Right lobe of liver (tissue), 4 donors: ENCODE measurements at regions not wholly inside any gene's neighbourhood (a gene's known extent, or its start where the extent isn't known, plus 50 kb on each side); places are given as distances from the start of the nearest gene placed in this dataset.

Experiments used
- POLR2A ChIP-seq: fragments of 450-650 bp; IDR thresholded peaks from one replicate; pipeline ENCODE4 v1.6.1; 2017; ENCODE audit warnings: antibody characterized with exemption, mild to moderate bottlenecking
- TF ChIP-seq, protein P1 (sequence below), 4 donors: fragments of 200-600 bp in 3 of 4; fragments of 450-650 bp in 1 of 4; IDR thresholded peaks; one replicate each; pipeline versions ENCODE4 v1.5.1 to v1.8.0; 2016 to 2022; ENCODE audit warnings: antibody characterized with exemption in 4 of 4, mild to moderate bottlenecking in 2 of 4
- donor health status: DM: no; HTN: no; CAD: no.
- donor health status: DM: no; HTN: no; CAD: no.
- donor health status: DM: no; HTN: yes; CAD: no.

DNA sequence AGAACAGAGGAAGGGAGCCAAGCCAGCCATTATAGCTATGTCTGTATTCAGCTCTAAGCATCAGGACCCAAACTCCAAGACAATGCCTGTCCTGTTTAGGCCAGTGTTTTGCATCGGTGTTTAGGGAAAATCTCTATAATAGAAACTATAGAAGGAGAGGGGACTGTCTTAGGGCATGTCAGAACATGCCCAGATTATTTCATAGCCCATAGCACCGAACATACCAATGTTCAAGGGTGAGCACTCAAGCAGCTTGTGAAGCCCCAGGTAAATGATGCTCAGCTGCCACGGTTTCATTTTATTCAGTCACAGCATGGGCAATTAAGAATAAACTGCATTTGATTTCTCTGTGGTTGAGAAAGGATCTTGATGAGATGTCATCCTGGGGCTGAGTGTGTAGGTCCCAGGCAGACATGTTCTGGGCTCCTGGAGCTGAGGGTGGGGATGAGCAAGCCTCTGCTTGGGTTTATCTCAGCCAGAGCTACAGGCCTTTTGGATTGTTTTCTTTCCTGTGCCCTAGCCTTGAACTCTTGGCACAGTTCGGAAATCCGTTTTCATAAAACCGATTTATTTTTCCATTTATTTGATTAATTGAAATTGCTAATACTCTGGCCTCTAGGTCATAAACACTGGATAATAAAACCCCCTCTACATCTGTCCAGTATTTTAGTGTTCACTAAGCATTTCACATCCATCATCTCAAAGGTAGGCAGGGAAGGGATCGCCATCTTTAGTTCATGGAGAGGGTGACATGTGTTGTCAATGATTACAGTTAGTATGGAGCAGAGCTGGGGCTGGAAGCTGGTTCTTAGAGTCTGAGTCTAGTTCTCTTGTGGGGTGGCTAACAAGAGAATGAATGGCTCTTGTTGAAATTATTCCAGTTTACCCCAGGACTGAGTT, 290.7 kb upstream of the ASIC2 start:
- no peak for TF ChIP-seq POLR2A
- TF ChIP-seq, protein P1, sequence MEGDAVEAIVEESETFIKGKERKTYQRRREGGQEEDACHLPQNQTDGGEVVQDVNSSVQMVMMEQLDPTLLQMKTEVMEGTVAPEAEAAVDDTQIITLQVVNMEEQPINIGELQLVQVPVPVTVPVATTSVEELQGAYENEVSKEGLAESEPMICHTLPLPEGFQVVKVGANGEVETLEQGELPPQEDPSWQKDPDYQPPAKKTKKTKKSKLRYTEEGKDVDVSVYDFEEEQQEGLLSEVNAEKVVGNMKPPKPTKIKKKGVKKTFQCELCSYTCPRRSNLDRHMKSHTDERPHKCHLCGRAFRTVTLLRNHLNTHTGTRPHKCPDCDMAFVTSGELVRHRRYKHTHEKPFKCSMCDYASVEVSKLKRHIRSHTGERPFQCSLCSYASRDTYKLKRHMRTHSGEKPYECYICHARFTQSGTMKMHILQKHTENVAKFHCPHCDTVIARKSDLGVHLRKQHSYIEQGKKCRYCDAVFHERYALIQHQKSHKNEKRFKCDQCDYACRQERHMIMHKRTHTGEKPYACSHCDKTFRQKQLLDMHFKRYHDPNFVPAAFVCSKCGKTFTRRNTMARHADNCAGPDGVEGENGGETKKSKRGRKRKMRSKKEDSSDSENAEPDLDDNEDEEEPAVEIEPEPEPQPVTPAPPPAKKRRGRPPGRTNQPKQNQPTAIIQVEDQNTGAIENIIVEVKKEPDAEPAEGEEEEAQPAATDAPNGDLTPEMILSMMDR (IDR thresholded peaks at IDR 0.05) = no peak
